GM12864 (cell line): ENCODE measurements at regions not wholly inside any gene's neighbourhood (a gene's known extent, or its start where the extent isn't known, plus 50 kb on each side); places are given as distances from the start of the nearest gene placed in this dataset.

Experiments
- DNase-seq: peaks from one replicate; pipeline ENCODE4 v3.0.0-alpha.2; 2011; ENCODE audit warnings: low read depth
- H3K4me3 ChIP-seq: 2 replicates; pipeline ENCODE4 v1.5.1; 2011; ENCODE audit warnings: mild to moderate bottlenecking, low read depth, low read length, control low read depth
- CTCF ChIP-seq: IDR thresholded peaks from 2 replicates; pipeline ENCODE4 v1.5.1; 2011; ENCODE audit warnings: low read depth, mild to moderate bottlenecking, moderate library complexity, low read length, control low read depth, inconsistent platforms; ENCODE audit errors: missing control alignments

- no peak for TF ChIP-seq CTCF
- H3K4me3 ChIP-seq = no peak overlapping the region
- no peak for DNase-seq
Measured at GRCh38 chr2:173629076-173629475, 274.4 kb downstream of the CDCA7 start.

GRCh38 chr2:173630425-173631126, 275.9 kb downstream of the CDCA7 start:
- H3K4me3 ChIP-seq = no peak overlapping the region
- no peak for TF ChIP-seq CTCF
- DNase-seq = no peak

GRCh38 chr2:173631127-173631460, 276.4 kb downstream of the CDCA7 start:
- H3K4me3 ChIP-seq = no peak overlapping the region
- no peak for TF ChIP-seq CTCF
- no peak for DNase-seq

GRCh38 chr2:173644146-173644545, 289.5 kb downstream of the CDCA7 start:
- TF ChIP-seq CTCF = no peak
- no peak for DNase-seq
- H3K4me3 ChIP-seq = no peak overlapping the region

GRCh38 chr2:173647681-173648311, 293.1 kb downstream of the CDCA7 start:
- no peak overlapping the region for H3K4me3 ChIP-seq
- no peak for DNase-seq

GRCh38 chr2:173648816-173649215, 294.1 kb downstream of the CDCA7 start:
- DNase-seq = no peak
- no peak overlapping the region for H3K4me3 ChIP-seq
- no peak for TF ChIP-seq CTCF

More at GRCh38 chr2:173647681-173648311, 293.1 kb downstream of the CDCA7 start:
- TF ChIP-seq CTCF = no peak
